ENCODE measurements at regions not wholly inside any gene's neighbourhood (a gene's known extent, or its start where the extent isn't known, plus 50 kb on each side); places are given as distances from the start of the nearest gene placed in this dataset.

DNA sequence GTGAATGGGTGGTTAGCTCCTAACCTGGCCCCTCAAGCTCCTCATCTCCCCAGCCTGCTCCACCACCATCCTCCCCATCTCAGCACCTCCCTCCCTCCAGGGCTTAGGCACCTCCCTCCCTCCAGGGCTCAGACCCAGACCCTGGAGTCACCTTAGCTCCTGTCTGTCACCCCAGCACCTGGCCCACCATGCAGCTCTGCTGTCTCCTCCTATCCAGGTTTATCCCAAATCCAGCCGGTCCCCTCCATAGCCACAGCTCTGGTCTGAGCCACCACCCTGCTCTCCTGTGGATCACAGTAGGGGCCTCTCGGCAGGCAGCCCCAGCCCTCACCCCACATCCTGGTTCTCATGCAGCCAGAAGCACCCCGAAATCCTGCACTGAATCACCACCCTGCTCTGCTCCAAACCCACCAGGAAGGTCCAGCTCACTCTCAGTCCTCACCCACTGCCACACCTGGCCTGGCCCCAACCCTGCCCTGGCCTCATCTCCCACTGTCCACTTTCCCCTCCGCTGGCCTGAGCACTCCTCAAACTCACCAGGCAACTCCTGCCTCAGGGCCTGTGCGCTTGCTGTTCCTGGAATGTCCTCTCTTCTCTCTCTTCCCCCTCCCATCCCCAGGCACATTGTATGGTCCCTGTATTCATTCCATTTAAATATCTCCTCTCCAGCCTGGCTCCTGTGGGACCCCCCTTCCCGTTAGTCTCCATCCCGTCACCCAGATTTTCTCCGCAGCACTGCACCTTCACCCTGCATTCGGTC lies 62.6 kb downstream of the DIO3 start:
- 89 to 95% (median 91%) methylated on average over 9 of the region's 9 CpGs for WGBS, 5 donors
- intact Hi-C loops (cut with DNase I; ENCODE audit: low total_unique reads), result loop anchor here (10.0 kb wide), 1 partner anchor 1239 kb away; no protein-coding TSS in a partner anchor
- no peak overlapping the region for H3K27ac ChIP-seq
- peaks cover 8 to 14% (median 13%) of the 10 kb centered on the region in 6 donors for H3K4me1 ChIP-seq
- DNase-seq, result no peak
- H3K4me3 ChIP-seq, result no peak overlapping the region
- peaks cover 0 to 13% (median 0%) of the 10 kb centered on the region in 7 donors for H3K27me3 ChIP-seq (replicated peaks in 1 of 7)
- no peaks in the 10 kb centered on the region for H3K36me3 ChIP-seq
- TF ChIP-seq POLR2A (IDR thresholded peaks at IDR 0.05) (no peak), POLR2AphosphoS5 (IDR thresholded peaks at IDR 0.05) (no peak)
- TF ChIP-seq, protein P1, sequence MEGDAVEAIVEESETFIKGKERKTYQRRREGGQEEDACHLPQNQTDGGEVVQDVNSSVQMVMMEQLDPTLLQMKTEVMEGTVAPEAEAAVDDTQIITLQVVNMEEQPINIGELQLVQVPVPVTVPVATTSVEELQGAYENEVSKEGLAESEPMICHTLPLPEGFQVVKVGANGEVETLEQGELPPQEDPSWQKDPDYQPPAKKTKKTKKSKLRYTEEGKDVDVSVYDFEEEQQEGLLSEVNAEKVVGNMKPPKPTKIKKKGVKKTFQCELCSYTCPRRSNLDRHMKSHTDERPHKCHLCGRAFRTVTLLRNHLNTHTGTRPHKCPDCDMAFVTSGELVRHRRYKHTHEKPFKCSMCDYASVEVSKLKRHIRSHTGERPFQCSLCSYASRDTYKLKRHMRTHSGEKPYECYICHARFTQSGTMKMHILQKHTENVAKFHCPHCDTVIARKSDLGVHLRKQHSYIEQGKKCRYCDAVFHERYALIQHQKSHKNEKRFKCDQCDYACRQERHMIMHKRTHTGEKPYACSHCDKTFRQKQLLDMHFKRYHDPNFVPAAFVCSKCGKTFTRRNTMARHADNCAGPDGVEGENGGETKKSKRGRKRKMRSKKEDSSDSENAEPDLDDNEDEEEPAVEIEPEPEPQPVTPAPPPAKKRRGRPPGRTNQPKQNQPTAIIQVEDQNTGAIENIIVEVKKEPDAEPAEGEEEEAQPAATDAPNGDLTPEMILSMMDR (IDR thresholded peaks at IDR 0.05 in 8 of 11, conservative IDR thresholded peaks at IDR 0.05 in 3 of 11), result no peak
- no peaks in the 10 kb centered on the region for H3K9me3 ChIP-seq

DNA sequence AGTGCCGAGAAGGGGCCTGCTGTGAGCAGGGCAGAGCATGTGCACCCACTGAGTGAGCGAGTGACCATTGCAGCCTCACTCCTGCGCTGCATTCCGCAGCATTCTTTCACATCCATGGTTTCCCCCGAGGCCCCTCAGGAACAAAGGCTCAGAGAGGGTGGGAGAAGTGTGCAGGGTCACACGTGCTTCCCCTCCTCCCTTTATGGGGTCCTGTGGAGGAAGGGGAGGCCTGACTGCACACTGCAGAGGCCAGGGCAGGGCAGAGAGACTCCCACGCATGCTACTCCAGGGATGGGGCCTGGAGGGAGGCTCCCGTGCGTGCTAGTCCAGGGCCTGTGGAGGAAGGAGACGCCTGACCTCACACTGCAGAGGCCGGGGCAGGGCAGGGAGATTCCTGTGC lies 63.2 kb downstream of the DIO3 start:
- H3K27me3 ChIP-seq (replicated peaks in 1 of 7), result peaks cover 0 to 15% (median 0%) of the 10 kb centered on the region in 7 donors
- peaks cover 8 to 15% (median 13%) of the 10 kb centered on the region in 6 donors for H3K4me1 ChIP-seq
- no peaks in the 10 kb centered on the region for H3K36me3 ChIP-seq
- TF ChIP-seq POLR2A (IDR thresholded peaks at IDR 0.05) (no peak), POLR2AphosphoS5 (IDR thresholded peaks at IDR 0.05) (peak in 1 of 3 donors; percentile 8)
- TF ChIP-seq, protein P1 (IDR thresholded peaks at IDR 0.05 in 8 of 11, conservative IDR thresholded peaks at IDR 0.05 in 3 of 11), result no peak
- WGBS, 5 donors, result 75 to 94% (median 78%) methylated on average over 11 of the region's 11 CpGs
- no peaks in the 10 kb centered on the region for H3K9me3 ChIP-seq
- no peak overlapping the region for H3K4me3 ChIP-seq
- no peak overlapping the region for H3K27ac ChIP-seq
- intact Hi-C loops (cut with DNase I; ENCODE audit: low total_unique reads), result loop anchor here (10.0 kb wide), 1 partner anchor 1240 kb away; no protein-coding TSS in a partner anchor
- no peak for DNase-seq

GRCh38 chr14:101625336-101626097 lies 64.2 kb downstream of the DIO3 start:
- Histone ChIP-seq H3K4me3 (no peak overlapping the region), H3K27me3 (replicated peaks in 1 of 7) (peaks cover 0 to 15% (median 0%) of the 10 kb centered on the region in 7 donors), H3K27ac (no peak overlapping the region), H3K9me3 (no peaks in the 10 kb centered on the region), H3K4me1 (peaks cover 8 to 15% (median 13%) of the 10 kb centered on the region in 6 donors), H3K36me3 (no peaks in the 10 kb centered on the region)
- intact Hi-C loops (cut with DNase I; ENCODE audit: low total_unique reads), result loop anchor here (5.0 to 10.0 kb wide), 2 partner anchors 773 to 1241 kb away; no protein-coding TSS in a partner anchor
- TF ChIP-seq, protein P1 (IDR thresholded peaks at IDR 0.05 in 8 of 11, conservative IDR thresholded peaks at IDR 0.05 in 3 of 11), result no peak
- TF ChIP-seq POLR2A (IDR thresholded peaks at IDR 0.05) (no peak), POLR2AphosphoS5 (IDR thresholded peaks at IDR 0.05) (no peak)
- no peak for DNase-seq
- 87 to 97% (median 96%) methylated on average over 1 of the region's 1 CpG for WGBS, 5 donors

Measured in spleen (tissue), 11 donors.